Left ventricle myocardium inferior (tissue), 1 donor: ENCODE measurements at regions not wholly inside any gene's neighbourhood (a gene's known extent, or its start where the extent isn't known, plus 50 kb on each side); places are given as distances from the start of the nearest gene placed in this dataset.
"Not testable (repeated sequence)": the region's sequence is repeated elsewhere in the genome, so short reads cannot be mapped to it uniquely, and the experiment has no call there.

Experiments
- DNase-seq: peaks from one replicate; pipeline ENCODE4 v3.0.0-alpha.2; 2020
- H3K27ac ChIP-seq: fragments of 200-600 bp; replicated peaks from 2 replicates; pipeline ENCODE4 v1.8.0; 2021
- H3K27me3 ChIP-seq: fragments of 200-600 bp; 2 replicates; pipeline ENCODE4 v1.8.0; 2021; ENCODE audit warnings: low read depth
- H3K36me3 ChIP-seq: fragments of 200-600 bp; 2 replicates; pipeline ENCODE4 v1.8.0; 2021
- H3K4me1 ChIP-seq: fragments of 200-600 bp; 2 replicates; pipeline ENCODE4 v1.8.0; 2021
- H3K4me3 ChIP-seq: fragments of 200-600 bp; 2 replicates; pipeline ENCODE4 v1.8.0; 2021; ENCODE audit warnings: mild to moderate bottlenecking, moderate library complexity
- H3K9me3 ChIP-seq: fragments of 200-600 bp; replicated peaks from 2 replicates; pipeline ENCODE4 v1.8.0; 2021
- intact Hi-C: fragments of 100-400 bp; cut with micrococcal nuclease; formaldehyde crosslinking; loops from one replicate; pipeline ENCODE4 v1.11.0; 2022
- TF ChIP-seq, protein P1 (sequence below): fragments of 200-600 bp; IDR thresholded peaks from 2 replicates; pipeline ENCODE4 v1.8.0; 2021; ENCODE audit warnings: antibody characterized with exemption, mild to moderate bottlenecking, borderline replicate concordance
- donor health status: DM: no; HTN: yes; CAD: no; lungs with severe emphysema.

GRCh38 chr3:75265897-75266296, 398.2 kb upstream of the FRG2C start:
- Histone ChIP-seq H3K9me3 (no peaks in the 10 kb centered on the region), H3K4me3 (no peak overlapping the region), H3K27ac (no peak overlapping the region), H3K36me3 (no peaks in the 10 kb centered on the region), H3K27me3 (peaks cover 13% of the 10 kb centered on the region), H3K4me1 (no peaks in the 10 kb centered on the region)
- DNase-seq = no peak
- TF ChIP-seq, protein P1, sequence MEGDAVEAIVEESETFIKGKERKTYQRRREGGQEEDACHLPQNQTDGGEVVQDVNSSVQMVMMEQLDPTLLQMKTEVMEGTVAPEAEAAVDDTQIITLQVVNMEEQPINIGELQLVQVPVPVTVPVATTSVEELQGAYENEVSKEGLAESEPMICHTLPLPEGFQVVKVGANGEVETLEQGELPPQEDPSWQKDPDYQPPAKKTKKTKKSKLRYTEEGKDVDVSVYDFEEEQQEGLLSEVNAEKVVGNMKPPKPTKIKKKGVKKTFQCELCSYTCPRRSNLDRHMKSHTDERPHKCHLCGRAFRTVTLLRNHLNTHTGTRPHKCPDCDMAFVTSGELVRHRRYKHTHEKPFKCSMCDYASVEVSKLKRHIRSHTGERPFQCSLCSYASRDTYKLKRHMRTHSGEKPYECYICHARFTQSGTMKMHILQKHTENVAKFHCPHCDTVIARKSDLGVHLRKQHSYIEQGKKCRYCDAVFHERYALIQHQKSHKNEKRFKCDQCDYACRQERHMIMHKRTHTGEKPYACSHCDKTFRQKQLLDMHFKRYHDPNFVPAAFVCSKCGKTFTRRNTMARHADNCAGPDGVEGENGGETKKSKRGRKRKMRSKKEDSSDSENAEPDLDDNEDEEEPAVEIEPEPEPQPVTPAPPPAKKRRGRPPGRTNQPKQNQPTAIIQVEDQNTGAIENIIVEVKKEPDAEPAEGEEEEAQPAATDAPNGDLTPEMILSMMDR = no peak
- intact Hi-C loops = no loop called here

- intact Hi-C loops, H3K27me3 ChIP-seq, H3K4me1 ChIP-seq, H3K4me3 ChIP-seq, H3K9me3 ChIP-seq, H3K27ac ChIP-seq, DNase-seq, H3K36me3 ChIP-seq: not testable (repeated sequence)
Observed at GRCh38 chr3:75268576-75268975, 395.6 kb upstream of the FRG2C start.

GRCh38 chr3:75272237-75272636, 391.9 kb upstream of the FRG2C start:
- DNase-seq, H3K36me3 ChIP-seq, intact Hi-C loops, H3K9me3 ChIP-seq, H3K27ac ChIP-seq, H3K27me3 ChIP-seq, H3K4me1 ChIP-seq, H3K4me3 ChIP-seq: not testable (repeated sequence)

GRCh38 chr3:75272691-75273090, 391.4 kb upstream of the FRG2C start:
- H3K9me3 ChIP-seq = no peaks in the 10 kb centered on the region
- H3K27ac ChIP-seq = no peak overlapping the region
- no peaks in the 10 kb centered on the region for H3K4me1 ChIP-seq
- no peak overlapping the region for H3K4me3 ChIP-seq
- no peaks in the 10 kb centered on the region for H3K36me3 ChIP-seq
- TF ChIP-seq, protein P1 = no peak
- no peak for DNase-seq
- H3K27me3 ChIP-seq = no peaks in the 10 kb centered on the region
- intact Hi-C loops = no loop called here

- intact Hi-C loops = loop anchor here (10.0 kb wide), 1 partner anchor 249 kb away; no protein-coding TSS in a partner anchor
- peaks cover 16% of the 10 kb centered on the region for H3K27me3 ChIP-seq
- DNase-seq, H3K4me1 ChIP-seq, H3K36me3 ChIP-seq, H3K27ac ChIP-seq, H3K4me3 ChIP-seq, H3K9me3 ChIP-seq: not testable (repeated sequence)
Observed at GRCh38 chr3:75285531-75286148, 378.5 kb upstream of the FRG2C start.

- DNase-seq, H3K9me3 ChIP-seq, H3K36me3 ChIP-seq, H3K4me3 ChIP-seq, H3K4me1 ChIP-seq, H3K27ac ChIP-seq: not testable (repeated sequence)
- H3K27me3 ChIP-seq = peaks cover 23% of the 10 kb centered on the region
- intact Hi-C loops = loop anchor here (10.0 kb wide), 1 partner anchor 246 kb away; no protein-coding TSS in a partner anchor
Observed at GRCh38 chr3:75288972-75289574, 375.1 kb upstream of the FRG2C start.

GRCh38 chr3:75294124-75294523, 370.0 kb upstream of the FRG2C start:
- peaks cover 30% of the 10 kb centered on the region for H3K27me3 ChIP-seq
- H3K36me3 ChIP-seq = no peaks in the 10 kb centered on the region
- intact Hi-C loops = no loop called here
- no peaks in the 10 kb centered on the region for H3K9me3 ChIP-seq
- DNase-seq = no peak
- no peaks in the 10 kb centered on the region for H3K4me1 ChIP-seq
- H3K4me3 ChIP-seq = no peak overlapping the region
- TF ChIP-seq, protein P1 = peak; percentile 87
- H3K27ac ChIP-seq = no peak overlapping the region
